Epithelial cell of proximal tubule (primary cell): ENCODE measurements at regions not wholly inside any gene's neighbourhood (a gene's known extent, or its start where the extent isn't known, plus 50 kb on each side); places are given as distances from the start of the nearest gene placed in this dataset.

ENCODE experiments used
- DNase-seq: peaks from one replicate; pipeline ENCODE4 v3.0.0-alpha.2; 2011; ENCODE audit warnings: low read depth
- H3K4me3 ChIP-seq: 2 replicates; pipeline ENCODE4 v1.5.1; 2011; ENCODE audit warnings: low read depth, mild to moderate bottlenecking, low read length
- CTCF ChIP-seq: conservative IDR thresholded peaks from 2 replicates; pipeline ENCODE4 v1.5.1; 2012; ENCODE audit warnings: low read depth, mild to moderate bottlenecking, low read length

- H3K4me3 ChIP-seq, result no peak overlapping the region
- TF ChIP-seq CTCF, result no peak
- DNase-seq, result no peak
These were observed 132.2 kb downstream of the PTGER3 start for GRCh38 chr1:70915258-70916033.

DNA sequence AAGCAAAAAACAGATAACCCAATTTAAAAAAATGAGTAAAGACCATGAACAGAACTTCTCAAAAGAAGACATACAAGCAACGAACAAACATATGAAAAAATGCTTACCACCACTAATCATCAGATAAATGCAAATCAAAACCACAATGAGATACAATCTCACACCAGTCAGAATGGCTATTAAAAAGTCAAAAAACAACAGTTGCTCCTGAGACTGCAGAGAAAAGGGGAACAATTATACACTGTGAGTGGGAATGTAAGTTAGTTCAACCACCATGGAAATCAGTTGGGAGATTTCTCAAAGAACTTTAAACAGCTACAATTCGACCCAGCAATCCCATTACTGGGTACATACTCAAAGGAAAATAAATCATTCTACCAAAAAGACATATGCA is 131.6 kb downstream of the PTGER3 start:
- TF ChIP-seq CTCF, result no peak
- DNase-seq, result no peak
- no peak overlapping the region for H3K4me3 ChIP-seq

DNA sequence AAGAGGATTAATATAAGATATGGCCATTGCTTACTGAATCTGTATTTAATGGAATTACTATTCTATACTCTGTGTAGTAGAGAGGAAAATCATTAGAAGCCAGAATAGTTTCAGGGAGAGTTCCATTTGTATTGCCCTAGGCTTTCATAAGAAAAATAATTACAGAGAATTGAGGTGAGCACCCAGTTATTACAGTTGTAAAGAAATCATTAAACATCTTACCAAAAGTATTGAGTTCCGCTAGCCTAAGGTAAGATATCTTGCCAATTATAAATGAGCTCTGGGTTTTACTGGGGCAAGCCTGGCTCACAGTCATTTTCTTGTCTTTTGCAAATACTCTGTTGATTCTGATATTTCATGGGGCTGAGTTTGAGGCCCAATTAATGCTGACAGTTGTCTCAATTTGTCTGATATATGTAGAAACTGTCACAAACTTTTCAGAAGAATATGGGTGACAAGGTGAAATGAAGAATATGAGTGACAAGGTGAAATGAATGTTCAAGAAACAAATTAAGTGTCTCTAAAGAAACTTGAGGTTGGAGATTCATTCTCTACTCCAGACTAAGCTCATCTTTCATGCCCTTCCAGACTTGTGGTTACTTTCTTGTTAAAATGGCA is 127.8 kb downstream of the PTGER3 start:
- DNase-seq, result no peak
- no peak for TF ChIP-seq CTCF
- H3K4me3 ChIP-seq, result no peak overlapping the region
